B cell (primary cell): ENCODE measurements at regions not wholly inside any gene's neighbourhood (a gene's known extent, or its start where the extent isn't known, plus 50 kb on each side); places are given as distances from the start of the nearest gene placed in this dataset.

ENCODE experiments used
- ATAC-seq: fragments of 200-7000 bp; cut with Tn5 transposase; one replicate; pipeline ENCODE4 v1.10.0; 2021; ENCODE audit warnings: low read depth, mild to moderate bottlenecking, moderate number of reproducible peaks, moderate library complexity
- CTCF ChIA-PET: fragments of 350-600 bp; sonication (Branson Sonifier 250); formaldehyde crosslinking; loops from one replicate; lab custom pipeline; 2021; ENCODE audit warnings: antibody characterized with exemption, inconsistent platforms; lab: Charles Lee
- POLR2A ChIA-PET: fragments of 350-600 bp; sonication (Branson Sonifier 250); formaldehyde crosslinking; loops from one replicate; lab custom pipeline; 2021; ENCODE audit warnings: antibody characterized with exemption; lab: Charles Lee
- DNase-seq: peaks from one replicate; pipeline ENCODE4 v3.0.0; 2013
- H2AFZ ChIP-seq: 2 replicates; pipeline ENCODE4 v1.6.1; 2012; ENCODE audit warnings: mild to moderate bottlenecking, low read depth, low read length; ENCODE audit not compliant: insufficient read depth, poor library complexity, severe bottlenecking
- H3K27ac ChIP-seq, 2 donors: 1 replicate in 1 of 2; 2 replicates in 1 of 2; pipeline ENCODE4 v1.5.1; 2012 to 2013; ENCODE audit warnings: low read length in 2 of 2, mild to moderate bottlenecking in 2 of 2, moderate library complexity in 1 of 2
- H3K27me3 ChIP-seq, 4 experiments: fragments of 200-600 bp in 1 of 4; sonication (generic) in 1 of 4; replicated peaks in 1 of 4; 1 replicate in 2 of 4; 2 replicates in 2 of 4; pipeline versions ENCODE4 v1.6.1 to v1.7.0; 2013 to 2016; ENCODE audit warnings: low read length in 3 of 4, mild to moderate bottlenecking in 2 of 4, mixed read lengths in 1 of 4, moderate library complexity in 1 of 4; ENCODE audit not compliant: insufficient read depth in 4 of 4, control insufficient read depth in 3 of 4; ENCODE audit errors: control extremely low read depth in 1 of 4
- H3K36me3 ChIP-seq, 2 experiments: replicated peaks in 1 of 2; 1 replicate in 1 of 2; 2 replicates in 1 of 2; pipeline versions ENCODE4 v1.6.1 to v1.7.1; 2013; ENCODE audit warnings: low read length in 1 of 2; ENCODE audit not compliant: insufficient read depth in 2 of 2, control insufficient read depth in 1 of 2; ENCODE audit errors: control extremely low read depth in 1 of 2, extremely low read depth in 1 of 2
- H3K4me1 ChIP-seq, 2 donors: fragments of 200-600 bp in 1 of 2; sonication (generic) in 1 of 2; 1 replicate in 1 of 2; 2 replicates in 1 of 2; pipeline versions ENCODE4 v1.5.1 to v1.6.1; 2013 to 2017; ENCODE audit warnings: low read length in 2 of 2; ENCODE audit not compliant: control insufficient read depth in 2 of 2, insufficient read depth in 2 of 2
- H3K4me2 ChIP-seq: replicated peaks from 2 replicates; pipeline ENCODE3; 2012; ENCODE audit warnings: mild to moderate bottlenecking, low read depth, low read length; ENCODE audit not compliant: poor library complexity, severe bottlenecking
- H3K4me3 ChIP-seq, 5 experiments: fragments of 200-600 bp in 1 of 5; sonication (generic) in 1 of 5; 1 replicate in 3 of 5; 2 replicates in 2 of 5; pipeline versions ENCODE4 v1.5.1 to v1.7.0; 2011 to 2016; ENCODE audit warnings: low read length in 4 of 5, mild to moderate bottlenecking in 4 of 5, low read depth in 2 of 5, control low read depth in 1 of 5, moderate library complexity in 1 of 5; ENCODE audit not compliant: insufficient read depth in 1 of 5; ENCODE audit errors: control extremely low read depth in 1 of 5, extremely low read depth in 1 of 5
- H3K79me2 ChIP-seq: fragments of 200-600 bp; sonication (generic); one replicate; pipeline ENCODE4 v1.6.0; 2016; ENCODE audit warnings: low read length; ENCODE audit not compliant: control insufficient read depth, insufficient read depth
- H3K9ac ChIP-seq: fragments of 200-600 bp; sonication (generic); 2 replicates; pipeline ENCODE4 v1.6.1; 2017; ENCODE audit warnings: mild to moderate bottlenecking, low read length, moderate library complexity
- H3K9me3 ChIP-seq, 3 donors: one replicate each; pipeline versions ENCODE4 v1.6.1 to v1.7.1; 2013; ENCODE audit warnings: low read length in 2 of 3; ENCODE audit not compliant: control insufficient read depth in 2 of 3, insufficient read depth in 1 of 3; ENCODE audit errors: control extremely low read depth in 1 of 3
- H4K20me1 ChIP-seq: 2 replicates; pipeline ENCODE4 v1.6.0; 2012; ENCODE audit warnings: mild to moderate bottlenecking, low read length; ENCODE audit not compliant: insufficient read depth, control insufficient read depth, poor library complexity, severe bottlenecking
- H3K27ac Mint-ChIP-seq: one replicate; pipeline ENCODE4 v1.8.0; 2021; ENCODE audit warnings: mixed read lengths
- H3K27me3 Mint-ChIP-seq: one replicate; pipeline ENCODE4 v1.8.0; 2021; ENCODE audit warnings: mixed read lengths
- H3K4me1 Mint-ChIP-seq: one replicate; pipeline ENCODE4 v1.8.0; 2021; ENCODE audit warnings: mixed read lengths
- H3K4me3 Mint-ChIP-seq: one replicate; pipeline ENCODE4 v1.8.0; 2021; ENCODE audit warnings: mixed read lengths
- H3K9me3 Mint-ChIP-seq: one replicate; pipeline ENCODE4 v1.8.0; 2022; ENCODE audit warnings: mixed read lengths; ENCODE audit not compliant: insufficient read depth
- CTCF ChIP-seq: fragments of 200-600 bp; IDR thresholded peaks from one replicate; pipeline ENCODE4 v1.8.0; 2022; ENCODE audit warnings: antibody characterized with exemption, mild to moderate bottlenecking
- EZH2 ChIP-seq: IDR thresholded peaks from 2 replicates; pipeline ENCODE4 v1.6.1; 2012; ENCODE audit warnings: borderline replicate concordance, low read depth, mild to moderate bottlenecking, moderate library complexity, low read length; ENCODE audit not compliant: insufficient read depth, poor library complexity, severe bottlenecking
- WGBS: methylation state at CpG from one replicate; pipeline ENCODE4 v1.1.5; 2013; ENCODE audit warnings: missing lambda C conversion rate; ENCODE audit not compliant: insufficient coverage; 5-methylcytosine and 5-hydroxymethylcytosine counted together
- intact Hi-C: fragments of 100-400 bp; cut with micrococcal nuclease; formaldehyde crosslinking; loops from one replicate; pipeline ENCODE4 v1.10.0; 2022

GRCh38 chr11:107222916-107223460, 204.7 kb upstream of the GUCY1A2 start:
- DNase-seq = no peak
- no peaks in the 10 kb centered on the region for H3K9me3 Mint-ChIP-seq
- Histone ChIP-seq H3K9ac (no peak overlapping the region), H3K4me2 (no peak overlapping the region), H2AFZ (no peak overlapping the region), H3K4me1 (no peaks in the 10 kb centered on the region), H3K79me2 (no peaks in the 10 kb centered on the region), H3K36me3 (no peaks in the 10 kb centered on the region), H3K4me3 (no peak overlapping the region), H3K9me3 (no peaks in the 10 kb centered on the region), H4K20me1 (no peaks in the 10 kb centered on the region), H3K27me3 (no peaks in the 10 kb centered on the region), H3K27ac (no peak overlapping the region)
- no peak overlapping the region for H3K4me3 Mint-ChIP-seq
- CTCF ChIA-PET = no interaction called here
- intact Hi-C loops = no loop called here
- H3K27ac Mint-ChIP-seq = no peak overlapping the region
- POLR2A ChIA-PET = no interaction called here
- TF ChIP-seq CTCF = no peak
- TF ChIP-seq EZH2 = no peak
- 96% methylated on average over 5 of the region's 5 CpGs for WGBS
- ATAC-seq = no peak
- H3K4me1 Mint-ChIP-seq = no peaks in the 10 kb centered on the region
- no peaks in the 10 kb centered on the region for H3K27me3 Mint-ChIP-seq

GRCh38 chr11:107222431-107222830, 204.2 kb upstream of the GUCY1A2 start:
- no peak overlapping the region for H3K9ac ChIP-seq
- TF ChIP-seq EZH2 = no peak
- TF ChIP-seq CTCF = no peak

More at GRCh38 chr11:107222431-107222830, 204.2 kb upstream of the GUCY1A2 start:
- ChIA-PET CTCF (no interaction called here), POLR2A (no interaction called here)
- H4K20me1 ChIP-seq = no peaks in the 10 kb centered on the region
- DNase-seq = no peak
- no peak overlapping the region for H3K27ac Mint-ChIP-seq
- ATAC-seq = no peak
- no peaks in the 10 kb centered on the region for H3K27me3 ChIP-seq
- H3K27me3 Mint-ChIP-seq = no peaks in the 10 kb centered on the region
- no peak overlapping the region for H3K4me3 Mint-ChIP-seq
- no peak overlapping the region for H3K27ac ChIP-seq
- no peaks in the 10 kb centered on the region for H3K9me3 Mint-ChIP-seq
- no peaks in the 10 kb centered on the region for H3K36me3 ChIP-seq
- WGBS = 80% methylated on average over 1 of the region's 2 CpGs
- H3K4me3 ChIP-seq = no peak overlapping the region
- H3K4me1 Mint-ChIP-seq = no peaks in the 10 kb centered on the region
- H3K4me1 ChIP-seq = no peaks in the 10 kb centered on the region
- no peak overlapping the region for H2AFZ ChIP-seq
- intact Hi-C loops = no loop called here
- H3K79me2 ChIP-seq = no peaks in the 10 kb centered on the region
- no peaks in the 10 kb centered on the region for H3K9me3 ChIP-seq
- no peak overlapping the region for H3K4me2 ChIP-seq
